ENCODE measurements at regions not wholly inside any gene's neighbourhood (a gene's known extent, or its start where the extent isn't known, plus 50 kb on each side); places are given as distances from the start of the nearest gene placed in this dataset.

DNA sequence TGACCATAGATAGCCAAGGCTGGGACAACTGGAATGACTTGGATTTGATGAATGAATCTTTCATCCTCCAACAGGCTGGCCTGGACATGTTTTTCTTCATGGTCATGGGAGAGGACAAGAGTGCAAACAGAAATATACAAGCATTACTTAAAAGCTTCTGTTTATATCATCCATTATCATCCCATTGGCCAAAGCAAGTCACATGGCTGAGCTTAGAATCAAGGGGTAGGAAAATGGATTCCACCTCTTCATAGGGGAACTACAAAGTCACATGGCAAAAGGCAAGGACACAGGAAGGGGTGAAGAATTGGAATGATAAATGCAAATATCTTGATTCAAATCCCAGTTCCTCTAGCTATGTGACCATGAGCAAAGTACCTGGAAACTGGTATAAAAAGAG, 90.2 kb upstream of the BARHL2 start:
- ATAC-seq (ENCODE audit: insufficient number of reproducible peaks, low FRiP score, low read depth) (no peak), DNase-seq (ENCODE audit: low spot score) (no peak)
- H3K27me3 ChIP-seq (replicated peaks; ENCODE audit: insufficient read depth): no peaks in the 10 kb centered on the region
- H3K27ac ChIP-seq: no peak overlapping the region
- TF ChIP-seq, protein P1, sequence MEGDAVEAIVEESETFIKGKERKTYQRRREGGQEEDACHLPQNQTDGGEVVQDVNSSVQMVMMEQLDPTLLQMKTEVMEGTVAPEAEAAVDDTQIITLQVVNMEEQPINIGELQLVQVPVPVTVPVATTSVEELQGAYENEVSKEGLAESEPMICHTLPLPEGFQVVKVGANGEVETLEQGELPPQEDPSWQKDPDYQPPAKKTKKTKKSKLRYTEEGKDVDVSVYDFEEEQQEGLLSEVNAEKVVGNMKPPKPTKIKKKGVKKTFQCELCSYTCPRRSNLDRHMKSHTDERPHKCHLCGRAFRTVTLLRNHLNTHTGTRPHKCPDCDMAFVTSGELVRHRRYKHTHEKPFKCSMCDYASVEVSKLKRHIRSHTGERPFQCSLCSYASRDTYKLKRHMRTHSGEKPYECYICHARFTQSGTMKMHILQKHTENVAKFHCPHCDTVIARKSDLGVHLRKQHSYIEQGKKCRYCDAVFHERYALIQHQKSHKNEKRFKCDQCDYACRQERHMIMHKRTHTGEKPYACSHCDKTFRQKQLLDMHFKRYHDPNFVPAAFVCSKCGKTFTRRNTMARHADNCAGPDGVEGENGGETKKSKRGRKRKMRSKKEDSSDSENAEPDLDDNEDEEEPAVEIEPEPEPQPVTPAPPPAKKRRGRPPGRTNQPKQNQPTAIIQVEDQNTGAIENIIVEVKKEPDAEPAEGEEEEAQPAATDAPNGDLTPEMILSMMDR (IDR thresholded peaks at IDR 0.05): no peak
- H3K4me1 ChIP-seq (ENCODE audit: control insufficient read depth in 1 of 2, low read depth in 2 of 2): no peaks in the 10 kb centered on the region
- no peaks in the 10 kb centered on the region for H3K36me3 ChIP-seq
- no peak overlapping the region for H3K4me3 ChIP-seq
- no peaks in the 10 kb centered on the region for H3K9me3 ChIP-seq

DNA sequence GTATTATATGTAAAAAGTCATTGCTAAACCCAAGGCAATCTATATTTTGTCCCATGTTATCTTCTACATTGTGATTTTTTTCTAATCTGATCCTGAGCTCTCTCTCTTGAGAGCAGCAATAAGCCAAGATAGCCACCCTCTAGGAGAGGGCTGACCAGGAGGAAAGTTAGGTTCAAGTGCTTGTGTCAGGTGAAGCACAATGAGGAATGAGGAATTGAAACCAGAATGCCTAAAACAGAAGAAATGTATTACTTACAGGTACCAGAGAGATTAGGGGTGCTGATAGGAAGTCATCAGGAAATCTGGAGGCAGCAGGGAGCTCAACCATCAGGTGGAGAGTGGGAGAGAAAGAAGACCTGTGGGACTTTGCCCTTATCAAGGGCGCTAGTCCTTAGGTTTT, 85.5 kb upstream of the BARHL2 start:
- Histone ChIP-seq H3K27me3 (replicated peaks; ENCODE audit: insufficient read depth) (no peaks in the 10 kb centered on the region), H3K27ac (no peak overlapping the region), H3K4me3 (no peak overlapping the region), H3K36me3 (no peaks in the 10 kb centered on the region), H3K9me3 (no peaks in the 10 kb centered on the region), H3K4me1 (ENCODE audit: control insufficient read depth in 1 of 2, low read depth in 2 of 2) (no peaks in the 10 kb centered on the region)
- no peak for ATAC-seq (ENCODE audit: insufficient number of reproducible peaks, low FRiP score, low read depth)
- no peak for DNase-seq (ENCODE audit: low spot score)
- TF ChIP-seq, protein P1 (IDR thresholded peaks at IDR 0.05): no peak

DNA sequence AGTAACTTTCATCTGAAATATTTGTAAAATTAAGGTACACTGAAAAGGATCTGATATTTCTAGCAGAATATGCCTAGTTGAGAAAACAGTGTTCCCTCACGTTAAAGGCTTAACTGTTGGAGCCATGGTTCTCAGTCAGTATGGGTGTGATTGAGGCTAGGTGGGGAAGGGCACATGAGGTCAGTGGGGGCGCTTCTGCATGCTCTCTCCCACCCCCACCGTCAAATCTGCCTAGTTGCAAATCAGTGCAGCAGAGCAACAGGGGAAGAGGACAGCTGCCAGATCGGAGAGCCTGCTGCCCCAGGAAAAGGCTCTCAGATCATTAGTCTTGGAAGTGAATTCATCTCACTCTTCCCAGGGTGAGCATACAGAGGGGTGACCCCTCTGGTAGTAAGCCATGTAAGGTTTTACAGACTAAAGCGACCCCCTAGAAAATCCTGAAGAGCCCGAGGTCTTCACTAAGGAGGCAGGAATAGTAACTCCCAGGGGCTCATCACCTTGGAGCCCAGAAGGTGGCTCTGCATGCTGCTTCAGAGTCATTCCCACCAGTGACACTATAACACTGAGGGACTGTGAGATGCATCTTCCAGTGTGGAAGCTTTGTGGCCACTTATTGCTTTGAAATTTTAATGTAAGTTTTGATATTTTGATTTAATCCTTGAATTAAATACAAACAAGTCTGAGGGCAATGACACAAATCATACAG, 83.1 kb upstream of the BARHL2 start:
- no peaks in the 10 kb centered on the region for H3K27me3 ChIP-seq (replicated peaks; ENCODE audit: insufficient read depth)
- no peaks in the 10 kb centered on the region for H3K4me1 ChIP-seq (ENCODE audit: control insufficient read depth in 1 of 2, low read depth in 2 of 2)
- DNase-seq (ENCODE audit: low spot score) (no peak), ATAC-seq (ENCODE audit: insufficient number of reproducible peaks, low FRiP score, low read depth) (no peak)
- no peak overlapping the region for H3K4me3 ChIP-seq
- TF ChIP-seq, protein P1 (IDR thresholded peaks at IDR 0.05): no peak
- no peaks in the 10 kb centered on the region for H3K36me3 ChIP-seq
- no peaks in the 10 kb centered on the region for H3K9me3 ChIP-seq
- no peak overlapping the region for H3K27ac ChIP-seq

DNA sequence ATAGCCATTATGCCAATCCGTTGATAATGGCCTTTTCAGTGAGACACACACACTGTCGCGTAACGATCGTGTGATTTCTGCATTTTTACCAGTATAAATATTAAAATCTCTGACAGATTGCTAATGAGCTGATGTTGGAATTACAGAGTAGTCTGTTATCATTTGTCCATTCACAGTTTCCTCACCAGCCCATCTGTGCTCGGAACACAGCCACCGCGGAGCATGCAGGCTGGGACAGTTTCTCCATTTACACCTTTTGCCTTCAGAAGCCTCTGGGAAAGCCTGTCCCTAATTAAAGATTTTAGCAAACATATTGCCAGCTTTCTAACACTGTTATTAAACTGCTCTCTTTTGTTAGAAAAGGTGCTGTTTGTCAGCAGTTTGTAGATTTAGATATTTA, 82.2 kb upstream of the BARHL2 start:
- no peaks in the 10 kb centered on the region for H3K36me3 ChIP-seq
- H3K4me1 ChIP-seq (ENCODE audit: control insufficient read depth in 1 of 2, low read depth in 2 of 2): no peaks in the 10 kb centered on the region
- ATAC-seq (ENCODE audit: insufficient number of reproducible peaks, low FRiP score, low read depth): no peak
- H3K27ac ChIP-seq: no peak overlapping the region
- no peak for DNase-seq (ENCODE audit: low spot score)
- TF ChIP-seq, protein P1 (IDR thresholded peaks at IDR 0.05): no peak
- H3K9me3 ChIP-seq: no peaks in the 10 kb centered on the region
- H3K27me3 ChIP-seq (replicated peaks; ENCODE audit: insufficient read depth): no peaks in the 10 kb centered on the region
- no peak overlapping the region for H3K4me3 ChIP-seq

DNA sequence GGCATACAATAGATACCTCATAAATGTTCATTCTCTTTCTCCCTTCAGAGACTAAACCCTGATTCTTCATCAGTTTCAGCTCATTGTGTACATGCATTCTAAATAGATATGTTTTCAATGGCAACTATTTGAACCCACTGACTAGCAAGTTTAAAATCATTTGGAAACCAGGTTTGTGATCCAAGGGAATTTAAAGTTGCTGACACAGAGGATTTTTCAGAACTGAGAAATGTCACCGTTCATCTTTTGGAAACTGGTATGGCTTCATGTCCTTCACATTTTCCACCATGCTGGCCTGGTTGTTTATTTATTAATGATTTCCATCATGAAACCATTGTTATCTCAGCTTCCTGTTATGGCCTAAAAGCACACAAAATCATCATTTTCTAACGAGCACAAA, 81.8 kb upstream of the BARHL2 start:
- no peak for ATAC-seq (ENCODE audit: insufficient number of reproducible peaks, low FRiP score, low read depth)
- TF ChIP-seq, protein P1 (IDR thresholded peaks at IDR 0.05): no peak
- H3K9me3 ChIP-seq: no peaks in the 10 kb centered on the region
- no peaks in the 10 kb centered on the region for H3K27me3 ChIP-seq (replicated peaks; ENCODE audit: insufficient read depth)
- no peaks in the 10 kb centered on the region for H3K4me1 ChIP-seq (ENCODE audit: control insufficient read depth in 1 of 2, low read depth in 2 of 2)
- DNase-seq (ENCODE audit: low spot score): no peak
- H3K4me3 ChIP-seq: no peak overlapping the region
- H3K27ac ChIP-seq: no peak overlapping the region
- H3K36me3 ChIP-seq: no peaks in the 10 kb centered on the region

Measured in thoracic aorta (tissue), 2 donors.